IPS DF 19.7 (cell line): ENCODE measurements at regions not wholly inside any gene's neighbourhood (a gene's known extent, or its start where the extent isn't known, plus 50 kb on each side); places are given as distances from the start of the nearest gene placed in this dataset.

ENCODE experiments used
- DNase-seq: peaks from one replicate; pipeline ENCODE4 v3.0.0-alpha.2; 2013; ENCODE audit warnings: low read depth, low spot score

- no peak for DNase-seq
Observed at GRCh38 chr1:221850470-221851187, 108.7 kb upstream of the DUSP10 start.

- no peak for DNase-seq
Observed at GRCh38 chr1:221849897-221850296, 108.0 kb upstream of the DUSP10 start.

GRCh38 chr1:221849110-221849509 is 107.2 kb upstream of the DUSP10 start:
- DNase-seq: no peak

- no peak for DNase-seq
Observed at GRCh38 chr1:221847676-221848075, 105.8 kb upstream of the DUSP10 start.

- no peak for DNase-seq
Observed at GRCh38 chr1:221845650-221846371, 103.9 kb upstream of the DUSP10 start.

GRCh38 chr1:221841983-221842335 is 100.1 kb upstream of the DUSP10 start:
- DNase-seq: no peak

- no peak for DNase-seq
Observed at GRCh38 chr1:221841251-221841982, 99.5 kb upstream of the DUSP10 start.

GRCh38 chr1:221840511-221841243 is 98.8 kb upstream of the DUSP10 start:
- no peak for DNase-seq

GRCh38 chr1:221839782-221840395 is 98.0 kb upstream of the DUSP10 start:
- no peak for DNase-seq

- no peak for DNase-seq
Observed at GRCh38 chr1:221839321-221839720, 97.4 kb upstream of the DUSP10 start.

GRCh38 chr1:221837896-221838295 is 96.0 kb upstream of the DUSP10 start:
- no peak for DNase-seq

GRCh38 chr1:221834698-221835513 is 93.0 kb upstream of the DUSP10 start:
- DNase-seq: no peak

- no peak for DNase-seq
Observed at GRCh38 chr1:221832617-221833016, 90.7 kb upstream of the DUSP10 start.

- no peak for DNase-seq
Observed at GRCh38 chr1:221832151-221832550, 90.3 kb upstream of the DUSP10 start.

GRCh38 chr1:221829327-221830015 is 87.6 kb upstream of the DUSP10 start:
- DNase-seq: no peak

- no peak for DNase-seq
Observed at GRCh38 chr1:221827307-221827642, 85.4 kb upstream of the DUSP10 start.

GRCh38 chr1:221824909-221825308 is 83.0 kb upstream of the DUSP10 start:
- no peak for DNase-seq

GRCh38 chr1:221824025-221824424 is 82.1 kb upstream of the DUSP10 start:
- DNase-seq: no peak

- no peak for DNase-seq
Observed at GRCh38 chr1:221823561-221823960, 81.7 kb upstream of the DUSP10 start.

GRCh38 chr1:221823149-221823548 is 81.3 kb upstream of the DUSP10 start:
- DNase-seq: no peak
